K562 (cell line): ENCODE measurements at regions not wholly inside any gene's neighbourhood (a gene's known extent, or its start where the extent isn't known, plus 50 kb on each side); places are given as distances from the start of the nearest gene placed in this dataset.

Experiments
- ATAC-seq: fragments of 200-7000 bp; cut with Tn5 transposase; 3 replicates; pipeline ENCODE4 v1.9.1; 2020; ENCODE audit warnings: moderate library complexity
- BruUV-seq: library from RNA; stranded (reverse); fragments of 400-500 nt; replicated peaks from 2 replicates; lab custom pipeline; 2021; lab: Mats Ljungman, UMichigan
- CTCF ChIA-PET: fragments of 300-600 bp; formaldehyde crosslinking; extraction: SDS; loops from one replicate; lab custom pipeline; 2021; ENCODE audit warnings: low intra/inter-chr PET ratio; lab: Yijun Ruan, JAX
- POLR2A ChIA-PET: fragments of 300-600, 350-650 bp; sonication (Branson Sonifier 250); formaldehyde crosslinking; extraction: SDS; loops from one replicate; lab custom pipeline; 2021; ENCODE audit warnings: antibody characterized with exemption, inconsistent platforms; lab: Yijun Ruan, JAX
- DNase-seq, 4 experiments: peaks; one replicate each; pipeline versions ENCODE4 v3.0.0 to v3.0.0-alpha.2; 2011 to 2018; ENCODE audit warnings: low spot score in 3 of 4, mixed read lengths in 3 of 4; ENCODE audit errors: extremely low read depth in 1 of 4
- FAIRE-seq: peaks from 2 replicates; lab custom pipeline; 2011; peaks lifted over from hg19 to GRCh38; lab: Jason Lieb, UNC
- H2AFZ ChIP-seq: 2 replicates; pipeline ENCODE4 v1.6.0; 2011; ENCODE audit warnings: low read depth, low read length, control low read depth, inconsistent platforms
- H3K27ac ChIP-seq: fragments of 200-600 bp; 3 replicates; pipeline ENCODE4 v1.8.0; 2011; ENCODE audit warnings: low read depth, mild to moderate bottlenecking, control low read depth, inconsistent platforms, low read length, moderate library complexity, mixed read lengths; ENCODE audit errors: extremely low read depth
- H3K27me3 ChIP-seq, 2 experiments: fragments of 300-600 bp in 1 of 2; 2 replicates in 1 of 2; 3 replicates in 1 of 2; pipeline versions ENCODE4 v1.6.0 to v1.8.0; 2011; ENCODE audit warnings: inconsistent platforms in 2 of 2, low read length in 2 of 2, mild to moderate bottlenecking in 1 of 2, mixed read lengths in 1 of 2, moderate library complexity in 1 of 2; ENCODE audit not compliant: control insufficient read depth in 2 of 2, insufficient read depth in 2 of 2
- H3K36me3 ChIP-seq: fragments of 300-600 bp; 3 replicates; pipeline ENCODE4 v1.8.0; 2011; ENCODE audit warnings: mild to moderate bottlenecking, low read length, inconsistent platforms; ENCODE audit not compliant: control insufficient read depth, insufficient read depth
- H3K4me1 ChIP-seq, 2 experiments: fragments of 200-600 bp in 1 of 2; replicated peaks in 1 of 2; 2 replicates in 1 of 2; 3 replicates in 1 of 2; pipeline versions ENCODE4 v1.5.1 to v1.8.0; 2011; ENCODE audit warnings: inconsistent platforms in 2 of 2, low read length in 2 of 2, mild to moderate bottlenecking in 1 of 2, mixed read lengths in 1 of 2, moderate library complexity in 1 of 2; ENCODE audit not compliant: control insufficient read depth in 2 of 2, insufficient read depth in 2 of 2
- H3K4me2 ChIP-seq: 2 replicates; pipeline ENCODE4 v1.6.1; 2011; ENCODE audit warnings: low read length, control low read depth, inconsistent platforms, mixed read lengths; ENCODE audit not compliant: insufficient read depth
- H3K4me3 ChIP-seq: fragments of 200-600 bp; sonication (generic), shearing (Covaris generic); 2 replicates; pipeline ENCODE4 v1.5.1; 2016; ENCODE audit warnings: control low read depth, inconsistent platforms
- H3K79me2 ChIP-seq: fragments of 200-600 bp; 3 replicates; pipeline ENCODE4 v1.8.0; 2011; ENCODE audit warnings: low read length, inconsistent platforms; ENCODE audit not compliant: control insufficient read depth, insufficient read depth
- H3K9ac ChIP-seq, 2 experiments: 2 replicates each; pipeline versions ENCODE4 v1.6.0 to v1.6.1; 2011; ENCODE audit warnings: low read depth in 2 of 2, low read length in 2 of 2, control low read depth in 1 of 2, inconsistent platforms in 1 of 2, mild to moderate bottlenecking in 1 of 2, mixed read lengths in 1 of 2; ENCODE audit not compliant: insufficient read depth in 1 of 2
- H3K9me1 ChIP-seq: one replicate; pipeline ENCODE4 v1.6.0; 2011; ENCODE audit warnings: inconsistent platforms, mild to moderate bottlenecking, low read length, moderate library complexity; ENCODE audit not compliant: control insufficient read depth, insufficient read depth
- H3K9me3 ChIP-seq: replicated peaks from 2 replicates; pipeline ENCODE4 v1.5.1; 2011; ENCODE audit warnings: low read depth, low read length, inconsistent platforms; ENCODE audit not compliant: control insufficient read depth, insufficient read depth
- H4K20me1 ChIP-seq: replicated peaks from 2 replicates; pipeline ENCODE4 v1.6.1; 2011; ENCODE audit warnings: low read length, inconsistent platforms, mixed read lengths; ENCODE audit not compliant: control insufficient read depth, insufficient read depth
- ARID3A ChIP-seq: IDR thresholded peaks from 2 replicates; pipeline ENCODE4 v1.6.1; 2012; ENCODE audit warnings: low read depth, low read length, improper control_type of control experiment, borderline replicate concordance
- DPF2 ChIP-seq: fragments of 450-650 bp; IDR thresholded peaks from 2 replicates; pipeline ENCODE4 v1.6.1; 2016
- MEF2A ChIP-seq: IDR thresholded peaks from 2 replicates; pipeline ENCODE4 v1.6.1; 2011; ENCODE audit warnings: low read depth, mild to moderate bottlenecking, low read length, moderate library complexity; ENCODE audit not compliant: control insufficient read depth
- PURB ChIP-seq: sonication (generic); formaldehyde crosslinking; IDR thresholded peaks from 2 replicates; pipeline ENCODE4 v1.9.0; 2021; ENCODE audit warnings: low read depth, mild to moderate bottlenecking, missing genetic modification reagents
- TEAD2 ChIP-seq: fragments of 450-650 bp; IDR thresholded peaks from 2 replicates; pipeline ENCODE4 v1.6.1; 2016; ENCODE audit warnings: missing genetic modification characterization, control low read depth, missing compliant biosample characterization
- YBX1 ChIP-seq: fragments of 450-650 bp; IDR thresholded peaks from 2 replicates; pipeline ENCODE4 v1.7.1; 2016; ENCODE audit warnings: mild to moderate bottlenecking
- ZC3H4 ChIP-seq: sonication (generic); formaldehyde crosslinking; IDR thresholded peaks from 2 replicates; pipeline ENCODE4 v1.9.0; 2021; ENCODE audit warnings: missing genetic modification reagents, borderline replicate concordance
- ZNF239 ChIP-seq: fragments of 250-450 bp; sonication (Bioruptor Pico); IDR thresholded peaks from 2 replicates; pipeline ENCODE4 v1.4.0; 2020; ENCODE audit warnings: mild to moderate bottlenecking
- WGBS: fragments of 100-300 bp; shearing (Covaris generic); methylation state at CpG from one replicate; pipeline ENCODE4 v1.1.6; 2016; ENCODE audit warnings: low coverage, mixed read lengths; ENCODE audit not compliant: insufficient coverage; ENCODE audit errors: missing lambda C conversion rate; 5-methylcytosine and 5-hydroxymethylcytosine counted together
- in situ Hi-C: fragments of 300-500 bp; cut with MboI; formaldehyde crosslinking; loops from 4 replicates; pipeline ENCODE4 v1.15.0; 2018; ENCODE audit warnings: inconsistent platforms, mixed read lengths
- intact Hi-C: fragments of 100-400 bp; cut with micrococcal nuclease; formaldehyde crosslinking; loops from 2 replicates; pipeline ENCODE4 v1.14.2; 2022
- TF ChIP-seq, protein P1 (sequence below): sonication (generic); formaldehyde crosslinking; IDR thresholded peaks from 2 replicates; pipeline ENCODE4 v1.8.1; 2023; ENCODE audit warnings: mild to moderate bottlenecking, missing genetic modification reagents
- TF ChIP-seq, protein P2 (sequence below): fragments of 250-450 bp; sonication (Bioruptor Pico); IDR thresholded peaks from 2 replicates; pipeline ENCODE4 v1.4.0; 2020; ENCODE audit warnings: borderline replicate concordance
- TF ChIP-seq, protein P3 (sequence below): fragments of 450-650 bp; conservative IDR thresholded peaks from 2 replicates; pipeline ENCODE4 v1.6.1; 2016; ENCODE audit warnings: missing genetic modification characterization, low read depth, mild to moderate bottlenecking, missing compliant biosample characterization, moderate library complexity

- FAIRE-seq (no peak), DNase-seq (no peak), ATAC-seq (no peak)
- no peaks in the 10 kb centered on the region for H3K36me3 ChIP-seq
- H3K9me3 ChIP-seq, result no peaks in the 10 kb centered on the region
- no peaks in the 10 kb centered on the region; a peak in 1 of 5 replicates for H3K4me1 ChIP-seq
- no peak overlapping the region for H3K27ac ChIP-seq
- H2AFZ ChIP-seq, result no peak overlapping the region
- 50% methylated on average over 4 of the region's 4 CpGs for WGBS
- no TSS peak for BruUV-seq
- no peaks in the 10 kb centered on the region for H3K79me2 ChIP-seq
- H4K20me1 ChIP-seq, result no peaks in the 10 kb centered on the region
- ChIA-PET POLR2A (interaction anchor here (0.7 kb wide), 1 partner anchor 14 kb away, joined by 3 read pairs; no protein-coding TSS in a partner anchor), CTCF (no interaction called here)
- no peaks in the 10 kb centered on the region; a peak in 1 of 5 replicates for H3K27me3 ChIP-seq
- in situ Hi-C loops (no loop called here), intact Hi-C loops (no loop called here)
- no peak overlapping the region for H3K4me2 ChIP-seq
- H3K4me3 ChIP-seq, result no peak overlapping the region
- no peaks in the 10 kb centered on the region for H3K9me1 ChIP-seq
- no peak overlapping the region for H3K9ac ChIP-seq
- no peak for TF ChIP-seq TEAD2 (tag)
- TF ChIP-seq ZNF239 (CRISPR knock-in tag), result no peak
- TF ChIP-seq, protein P1, sequence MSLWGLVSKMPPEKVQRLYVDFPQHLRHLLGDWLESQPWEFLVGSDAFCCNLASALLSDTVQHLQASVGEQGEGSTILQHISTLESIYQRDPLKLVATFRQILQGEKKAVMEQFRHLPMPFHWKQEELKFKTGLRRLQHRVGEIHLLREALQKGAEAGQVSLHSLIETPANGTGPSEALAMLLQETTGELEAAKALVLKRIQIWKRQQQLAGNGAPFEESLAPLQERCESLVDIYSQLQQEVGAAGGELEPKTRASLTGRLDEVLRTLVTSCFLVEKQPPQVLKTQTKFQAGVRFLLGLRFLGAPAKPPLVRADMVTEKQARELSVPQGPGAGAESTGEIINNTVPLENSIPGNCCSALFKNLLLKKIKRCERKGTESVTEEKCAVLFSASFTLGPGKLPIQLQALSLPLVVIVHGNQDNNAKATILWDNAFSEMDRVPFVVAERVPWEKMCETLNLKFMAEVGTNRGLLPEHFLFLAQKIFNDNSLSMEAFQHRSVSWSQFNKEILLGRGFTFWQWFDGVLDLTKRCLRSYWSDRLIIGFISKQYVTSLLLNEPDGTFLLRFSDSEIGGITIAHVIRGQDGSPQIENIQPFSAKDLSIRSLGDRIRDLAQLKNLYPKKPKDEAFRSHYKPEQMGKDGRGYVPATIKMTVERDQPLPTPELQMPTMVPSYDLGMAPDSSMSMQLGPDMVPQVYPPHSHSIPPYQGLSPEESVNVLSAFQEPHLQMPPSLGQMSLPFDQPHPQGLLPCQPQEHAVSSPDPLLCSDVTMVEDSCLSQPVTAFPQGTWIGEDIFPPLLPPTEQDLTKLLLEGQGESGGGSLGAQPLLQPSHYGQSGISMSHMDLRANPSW (CRISPR knock-in tag), result no peak
- no peak for TF ChIP-seq ARID3A
- no peak for TF ChIP-seq MEF2A
- TF ChIP-seq DPF2, result no peak
- TF ChIP-seq, protein P2, sequence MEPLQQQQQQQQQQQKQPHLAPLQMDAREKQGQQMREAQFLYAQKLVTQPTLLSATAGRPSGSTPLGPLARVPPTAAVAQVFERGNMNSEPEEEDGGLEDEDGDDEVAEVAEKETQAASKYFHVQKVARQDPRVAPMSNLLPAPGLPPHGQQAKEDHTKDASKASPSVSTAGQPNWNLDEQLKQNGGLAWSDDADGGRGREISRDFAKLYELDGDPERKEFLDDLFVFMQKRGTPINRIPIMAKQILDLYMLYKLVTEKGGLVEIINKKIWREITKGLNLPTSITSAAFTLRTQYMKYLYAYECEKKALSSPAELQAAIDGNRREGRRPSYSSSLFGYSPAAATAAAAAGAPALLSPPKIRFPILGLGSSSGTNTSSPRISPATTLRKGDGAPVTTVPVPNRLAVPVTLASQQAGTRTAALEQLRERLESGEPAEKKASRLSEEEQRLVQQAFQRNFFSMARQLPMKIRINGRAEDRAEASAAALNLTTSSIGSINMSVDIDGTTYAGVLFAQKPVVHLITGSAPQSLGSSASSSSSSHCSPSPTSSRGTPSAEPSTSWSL (CRISPR knock-in tag), result no peak
- no peak for TF ChIP-seq PURB (CRISPR knock-in tag)
- TF ChIP-seq YBX1, result no peak
- TF ChIP-seq, protein P3, sequence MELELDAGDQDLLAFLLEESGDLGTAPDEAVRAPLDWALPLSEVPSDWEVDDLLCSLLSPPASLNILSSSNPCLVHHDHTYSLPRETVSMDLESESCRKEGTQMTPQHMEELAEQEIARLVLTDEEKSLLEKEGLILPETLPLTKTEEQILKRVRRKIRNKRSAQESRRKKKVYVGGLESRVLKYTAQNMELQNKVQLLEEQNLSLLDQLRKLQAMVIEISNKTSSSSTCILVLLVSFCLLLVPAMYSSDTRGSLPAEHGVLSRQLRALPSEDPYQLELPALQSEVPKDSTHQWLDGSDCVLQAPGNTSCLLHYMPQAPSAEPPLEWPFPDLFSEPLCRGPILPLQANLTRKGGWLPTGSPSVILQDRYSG (tag), result no peak
- no peak for TF ChIP-seq ZC3H4 (CRISPR knock-in tag)
These were observed 123.1 kb downstream of the CHIC2 start for GRCh38 chr4:53941331-53941730.
